ENCODE measurements at regions not wholly inside any gene's neighbourhood (a gene's known extent, or its start where the extent isn't known, plus 50 kb on each side); places are given as distances from the start of the nearest gene placed in this dataset.
"Not testable (repeated sequence)": the region's sequence is repeated elsewhere in the genome, so short reads cannot be mapped to it uniquely, and the experiment has no call there.

GRCh38 chr3:24688446-24689148 lies 193.9 kb upstream of the THRB start:
- ATAC-seq: no peak

GRCh38 chr3:24689353-24689752 lies 194.7 kb upstream of the THRB start:
- ATAC-seq: no peak

GRCh38 chr3:24690777-24691176 lies 196.1 kb upstream of the THRB start:
- no peak for ATAC-seq

GRCh38 chr3:24699078-24699477 lies 204.4 kb upstream of the THRB start:
- ATAC-seq: not testable (repeated sequence)

- no peak for ATAC-seq
Measured at GRCh38 chr3:24704496-24704895, 209.8 kb upstream of the THRB start.

GRCh38 chr3:24707936-24708335 lies 213.3 kb upstream of the THRB start:
- ATAC-seq: no peak

- no peak for ATAC-seq
Measured at GRCh38 chr3:24709956-24710355, 215.3 kb upstream of the THRB start.

- no peak for ATAC-seq
Measured at GRCh38 chr3:24713516-24713915, 218.9 kb upstream of the THRB start.

- no peak for ATAC-seq
Measured at GRCh38 chr3:24714436-24714835, 219.8 kb upstream of the THRB start.

- no peak for ATAC-seq
Measured at GRCh38 chr3:24715171-24715792, 220.6 kb upstream of the THRB start.

- no peak for ATAC-seq
Measured at GRCh38 chr3:24722087-24722486, 227.4 kb upstream of the THRB start.

GRCh38 chr3:24725514-24726255 lies 231.0 kb upstream of the THRB start:
- ATAC-seq: no peak

GRCh38 chr3:24726423-24726822 lies 231.8 kb upstream of the THRB start:
- ATAC-seq: no peak

- ATAC-seq: no peak
Measured at GRCh38 chr3:24730173-24730572, 235.5 kb upstream of the THRB start.

GRCh38 chr3:24734019-24734418 lies 239.4 kb upstream of the THRB start:
- ATAC-seq: no peak

- no peak for ATAC-seq
Measured at GRCh38 chr3:24736701-24737100, 242.1 kb upstream of the THRB start.

- ATAC-seq: no peak
Measured at GRCh38 chr3:24740326-24740725, 245.7 kb upstream of the THRB start.

GRCh38 chr3:24741506-24741905 lies 246.9 kb upstream of the THRB start:
- ATAC-seq: no peak

GRCh38 chr3:24748520-24748919 lies 253.9 kb upstream of the THRB start:
- ATAC-seq: no peak

GRCh38 chr3:24751020-24751419 lies 256.4 kb upstream of the THRB start:
- no peak for ATAC-seq

GRCh38 chr3:24756101-24756888 lies 261.6 kb upstream of the THRB start:
- no peak for ATAC-seq

- no peak for ATAC-seq
Measured at GRCh38 chr3:24763393-24763792, 268.7 kb upstream of the THRB start.

GRCh38 chr3:24764236-24764915 lies 269.7 kb upstream of the THRB start:
- no peak for ATAC-seq

Measured in activated CD4-positive, CD25-positive, alpha-beta regulatory T cell treated with anti-CD3 and anti-CD28 coated beads, Interleukin-2, amount 50 U/mL, for 24 hours (primary cell).